ENCODE measurements at regions not wholly inside any gene's neighbourhood (a gene's known extent, or its start where the extent isn't known, plus 50 kb on each side); places are given as distances from the start of the nearest gene placed in this dataset.
A peak's percentile ranks its signal among the peaks of the same experiment; 100 is the strongest.

- H3K4me3 ChIP-seq (ENCODE audit: low read depth, low read length), result peak overlapping the region; percentile 17
- DNase-seq (ENCODE audit: low read depth), result no peak
Observed at GRCh38 chr7:22563032-22563501, 63.1 kb upstream of the STEAP1B start.

GRCh38 chr7:22561895-22562593 lies 62.1 kb upstream of the STEAP1B start:
- peak overlapping the region; percentile 17 for H3K4me3 ChIP-seq (ENCODE audit: low read depth, low read length)
- TF ChIP-seq CTCF (conservative IDR thresholded peaks at IDR 0.05; ENCODE audit: low read depth, low read length), result no peak
- no peak for DNase-seq (ENCODE audit: low read depth)

More at GRCh38 chr7:22563032-22563501, 63.1 kb upstream of the STEAP1B start:
- no peak for TF ChIP-seq CTCF (conservative IDR thresholded peaks at IDR 0.05; ENCODE audit: low read depth, low read length)

GRCh38 chr7:22561321-22561811 lies 61.4 kb upstream of the STEAP1B start:
- H3K4me3 ChIP-seq (ENCODE audit: low read depth, low read length), result peak overlapping the region; percentile 17
- DNase-seq (ENCODE audit: low read depth), result peak; percentile 95
- no peak for TF ChIP-seq CTCF (conservative IDR thresholded peaks at IDR 0.05; ENCODE audit: low read depth, low read length)

- H3K4me3 ChIP-seq (ENCODE audit: low read depth, low read length), result no peak overlapping the region
- TF ChIP-seq CTCF (conservative IDR thresholded peaks at IDR 0.05; ENCODE audit: low read depth, low read length), result peak; percentile 99
- no peak for DNase-seq (ENCODE audit: low read depth)
Observed at GRCh38 chr7:22559829-22560489, 60.0 kb upstream of the STEAP1B start.

- TF ChIP-seq CTCF (conservative IDR thresholded peaks at IDR 0.05; ENCODE audit: low read depth, low read length), result no peak
- DNase-seq (ENCODE audit: low read depth), result no peak
- H3K4me3 ChIP-seq (ENCODE audit: low read depth, low read length), result no peak overlapping the region
Observed at GRCh38 chr7:22557167-22557566, 57.2 kb upstream of the STEAP1B start.

- DNase-seq (ENCODE audit: low read depth), result no peak
- no peak overlapping the region for H3K4me3 ChIP-seq (ENCODE audit: low read depth, low read length)
- no peak for TF ChIP-seq CTCF (conservative IDR thresholded peaks at IDR 0.05; ENCODE audit: low read depth, low read length)
Observed at GRCh38 chr7:22555476-22555875, 55.5 kb upstream of the STEAP1B start.

Data from epithelial cell of proximal tubule (primary cell).